Breast epithelium (tissue), 3 donors: ENCODE measurements at regions not wholly inside any gene's neighbourhood (a gene's known extent, or its start where the extent isn't known, plus 50 kb on each side); places are given as distances from the start of the nearest gene placed in this dataset.

Experiments used
- CTCF ChIP-seq, 3 donors: fragments of 450-650 bp; IDR thresholded peaks; one replicate each; pipeline ENCODE4 v1.5.1; 2016 to 2017; ENCODE audit warnings: antibody characterized with exemption in 3 of 3, mild to moderate bottlenecking in 3 of 3, moderate library complexity in 3 of 3
- POLR2A ChIP-seq: fragments of 450-650 bp; IDR thresholded peaks from one replicate; pipeline ENCODE4 v1.6.1; 2016; ENCODE audit warnings: antibody characterized with exemption, mild to moderate bottlenecking, moderate library complexity

GRCh38 chr16:62909597-62909996 lies 873.4 kb upstream of the CDH8 start:
- no peak for TF ChIP-seq CTCF (IDR thresholded peaks at IDR 0.05)
- TF ChIP-seq POLR2A: no peak
